Suppressor macrophage treated with lipopolysaccharide for 4 hours (primary cell): ENCODE measurements at regions not wholly inside any gene's neighbourhood (a gene's known extent, or its start where the extent isn't known, plus 50 kb on each side); places are given as distances from the start of the nearest gene placed in this dataset.

Experiments used
- DNase-seq: peaks from one replicate; pipeline ENCODE4 v3.0.0-alpha.2; 2020

GRCh38 chr4:175129797-175130196 is 211.6 kb downstream of the ADAM29 start:
- DNase-seq = no peak

DNA sequence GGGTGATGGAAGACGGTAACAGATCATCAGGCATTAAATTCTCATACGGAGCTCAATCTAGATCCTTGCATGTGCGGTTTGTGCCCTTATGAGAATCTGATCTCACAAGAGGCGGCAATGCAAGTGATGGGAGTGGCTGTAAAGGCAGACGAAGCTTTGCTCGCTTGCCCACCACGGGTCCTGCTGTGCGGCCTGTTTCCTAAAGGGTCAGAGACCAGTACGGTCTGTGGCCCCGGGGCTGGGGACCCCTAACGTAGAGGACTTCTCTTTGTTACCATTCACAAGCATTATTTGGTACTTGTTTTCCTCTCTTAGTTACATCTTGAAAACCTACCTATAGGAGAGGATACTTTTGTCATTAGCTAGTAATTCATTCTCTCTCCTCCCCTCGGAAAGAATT is 221.0 kb downstream of the ADAM29 start:
- DNase-seq = no peak

DNA sequence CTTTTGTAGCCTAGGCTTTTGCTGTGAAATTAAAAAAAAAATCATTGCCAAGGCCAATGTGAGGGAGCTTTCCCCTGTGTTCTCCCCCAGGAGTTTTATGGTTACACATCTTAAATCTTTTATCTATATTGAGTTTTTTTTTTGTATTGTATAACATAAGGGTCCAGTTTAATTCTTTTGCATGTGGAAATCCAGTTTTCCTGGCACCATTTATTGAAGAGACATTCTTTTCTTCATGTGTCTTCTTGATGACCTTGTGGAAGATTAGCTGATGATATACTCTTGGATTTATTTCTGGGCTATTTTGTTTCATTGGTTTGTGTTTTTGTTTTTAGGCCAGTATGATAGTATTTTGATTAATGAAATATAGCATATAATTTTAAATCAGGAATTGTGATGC is 225.0 kb downstream of the ADAM29 start:
- DNase-seq = no peak

DNA sequence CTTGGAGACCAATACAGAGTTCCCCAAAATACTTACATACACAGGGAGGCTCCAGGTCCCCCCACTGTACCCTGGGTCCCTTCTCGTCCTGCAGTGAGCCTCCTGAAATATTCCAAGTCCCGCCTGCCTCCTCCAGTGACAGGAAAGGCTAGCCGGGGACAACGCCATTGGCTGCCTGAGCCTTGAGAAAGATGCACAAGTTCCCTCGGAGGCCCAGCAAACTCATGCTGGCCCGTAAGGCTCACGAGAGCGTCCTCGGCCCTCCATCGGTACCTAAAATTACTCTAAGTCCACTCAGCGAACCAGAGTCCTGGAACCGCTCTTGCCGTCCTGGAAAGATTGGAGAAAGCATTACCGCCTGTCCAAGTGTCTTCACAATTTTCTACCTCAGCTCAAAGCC is 228.6 kb downstream of the ADAM29 start:
- no peak for DNase-seq

DNA sequence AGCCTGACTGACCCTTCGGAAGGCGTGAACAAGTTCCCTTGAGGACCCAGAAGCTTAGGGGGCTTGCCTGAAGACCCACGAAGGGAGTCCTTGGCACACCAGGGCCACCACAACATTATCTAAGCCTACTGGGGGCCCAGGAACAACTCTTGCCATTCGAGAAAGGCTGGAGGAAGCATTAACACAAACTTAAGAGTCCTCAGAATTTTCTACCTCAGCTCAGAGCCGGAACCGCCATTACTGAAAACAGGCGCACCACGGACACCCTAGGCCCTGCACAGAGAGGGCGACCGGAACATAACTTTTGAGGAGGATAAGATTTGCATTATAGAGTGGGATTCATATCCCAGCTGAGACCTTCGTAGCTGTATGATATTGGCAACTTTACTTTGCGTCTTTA is 229.1 kb downstream of the ADAM29 start:
- DNase-seq = no peak

DNA sequence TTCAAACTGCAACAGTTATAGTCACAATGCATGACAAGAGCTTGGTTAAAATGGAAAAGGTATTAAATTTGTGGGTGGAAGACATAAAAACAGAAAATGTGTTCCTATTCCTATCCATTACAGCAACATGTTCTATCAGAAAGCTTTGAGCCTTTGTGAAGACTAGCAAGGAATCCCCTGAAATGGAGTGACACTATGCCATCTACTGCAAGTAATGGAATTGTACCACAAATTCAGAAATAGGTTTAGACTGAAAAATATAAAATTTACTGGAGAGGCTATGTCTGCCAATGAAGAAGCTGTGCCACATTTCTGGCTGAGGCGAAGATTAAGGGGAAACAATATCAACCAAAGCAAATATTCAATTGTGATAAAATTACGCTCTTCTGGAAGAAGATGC is 247.9 kb downstream of the ADAM29 start:
- DNase-seq = no peak

- DNase-seq = no peak
Observed at GRCh38 chr4:175176710-175177109, 258.6 kb downstream of the ADAM29 start.

DNA sequence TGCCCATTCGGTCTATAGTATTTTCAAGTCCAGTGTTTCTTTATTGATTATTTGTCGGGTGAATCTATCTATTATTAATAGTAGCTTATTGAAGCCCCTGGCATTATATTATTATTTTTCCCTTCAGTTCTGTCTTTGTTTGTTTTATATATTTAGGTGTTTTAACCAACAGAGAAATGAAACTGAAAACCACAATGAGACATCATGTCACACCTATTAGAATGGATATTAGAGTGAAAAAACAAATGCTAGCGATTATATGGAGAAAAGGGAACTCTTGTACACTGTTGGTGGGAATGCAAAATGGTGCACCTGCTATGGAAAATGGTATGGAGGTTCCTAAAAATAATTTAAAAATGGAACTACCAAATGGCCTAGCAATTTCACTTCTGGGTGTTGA is 272.5 kb downstream of the ADAM29 start:
- DNase-seq = no peak

DNA sequence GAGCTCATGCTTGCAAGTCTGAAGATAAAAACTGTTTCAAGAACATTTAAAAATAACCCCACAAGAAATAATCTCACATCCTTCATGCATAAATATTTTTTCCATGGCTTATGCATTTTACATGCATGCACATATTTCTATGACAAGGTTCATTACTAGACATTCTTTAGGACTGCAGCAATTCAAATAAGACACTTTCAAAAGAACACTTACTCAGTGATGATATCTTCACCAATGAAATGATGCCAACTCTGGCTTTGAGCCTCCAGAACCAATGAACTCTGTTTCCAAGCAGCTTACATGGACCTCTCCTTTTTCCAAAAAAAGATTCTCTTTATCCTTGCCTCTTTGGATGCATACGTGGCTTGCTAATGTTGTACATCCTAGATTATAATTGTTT is 279.9 kb downstream of the ADAM29 start:
- no peak for DNase-seq

DNA sequence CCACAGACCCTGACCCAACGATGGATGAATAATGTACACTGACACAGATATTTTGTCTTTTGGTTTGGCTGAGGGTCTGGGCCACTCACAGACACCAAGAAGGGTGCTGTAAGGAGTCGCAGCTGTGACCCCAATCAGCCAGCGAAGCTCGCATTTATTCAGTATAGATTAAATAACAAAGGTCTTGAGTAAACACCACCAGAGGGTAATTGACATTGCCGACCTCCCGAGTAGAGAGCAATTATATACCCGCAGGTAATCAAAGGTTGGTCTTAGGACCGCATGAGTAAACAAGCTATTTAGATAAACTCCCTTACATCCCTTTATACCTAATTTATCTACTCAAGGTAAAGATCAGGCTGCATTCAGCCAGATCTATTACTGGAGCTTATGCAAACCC is 297.1 kb downstream of the ADAM29 start:
- DNase-seq = no peak

- no peak for DNase-seq
Observed at GRCh38 chr4:175215657-175216056, 297.5 kb downstream of the ADAM29 start.

DNA sequence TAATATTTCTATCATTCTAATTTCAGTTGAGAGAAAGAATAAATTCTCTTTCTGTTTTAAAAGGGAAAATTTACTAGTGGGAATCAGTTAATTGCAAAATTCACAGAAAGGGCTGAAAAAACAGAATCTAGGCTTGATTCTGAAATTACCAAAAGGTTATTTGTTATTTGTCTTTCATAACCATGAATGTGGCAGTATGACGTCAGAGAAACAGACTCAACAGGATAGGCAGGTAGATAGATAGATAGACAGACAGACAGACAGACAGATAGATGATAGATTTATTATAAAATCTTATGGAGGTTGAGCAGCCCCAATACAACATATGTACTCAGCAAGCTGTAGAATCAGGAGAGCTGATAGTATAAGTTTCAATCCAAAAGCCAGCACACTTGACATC is 311.0 kb downstream of the ADAM29 start:
- no peak for DNase-seq

GRCh38 chr4:175234162-175234561 is 316.0 kb downstream of the ADAM29 start:
- DNase-seq = no peak

- DNase-seq = no peak
Observed at GRCh38 chr4:175238827-175239517, 320.8 kb downstream of the ADAM29 start.

DNA sequence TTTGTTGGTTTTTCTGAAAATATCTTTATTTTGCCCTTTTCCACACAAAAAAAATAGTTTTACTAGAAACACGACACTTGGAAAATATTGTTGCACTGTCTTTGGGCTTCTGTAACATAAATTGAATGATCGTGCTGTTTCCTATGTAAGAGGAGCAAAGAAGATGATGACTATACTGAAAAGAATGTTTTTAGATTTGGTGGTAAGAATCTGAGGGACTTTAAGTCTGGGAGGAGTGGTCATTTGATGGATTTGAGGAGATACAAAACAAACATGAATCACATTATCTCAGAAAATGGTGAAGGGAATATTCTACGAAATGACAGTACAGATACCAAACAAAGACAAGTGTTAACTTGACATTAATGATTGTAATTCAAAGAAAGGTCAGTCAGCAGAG is 328.8 kb downstream of the ADAM29 start:
- no peak for DNase-seq

GRCh38 chr4:175252642-175253041 is 334.5 kb downstream of the ADAM29 start:
- no peak for DNase-seq

DNA sequence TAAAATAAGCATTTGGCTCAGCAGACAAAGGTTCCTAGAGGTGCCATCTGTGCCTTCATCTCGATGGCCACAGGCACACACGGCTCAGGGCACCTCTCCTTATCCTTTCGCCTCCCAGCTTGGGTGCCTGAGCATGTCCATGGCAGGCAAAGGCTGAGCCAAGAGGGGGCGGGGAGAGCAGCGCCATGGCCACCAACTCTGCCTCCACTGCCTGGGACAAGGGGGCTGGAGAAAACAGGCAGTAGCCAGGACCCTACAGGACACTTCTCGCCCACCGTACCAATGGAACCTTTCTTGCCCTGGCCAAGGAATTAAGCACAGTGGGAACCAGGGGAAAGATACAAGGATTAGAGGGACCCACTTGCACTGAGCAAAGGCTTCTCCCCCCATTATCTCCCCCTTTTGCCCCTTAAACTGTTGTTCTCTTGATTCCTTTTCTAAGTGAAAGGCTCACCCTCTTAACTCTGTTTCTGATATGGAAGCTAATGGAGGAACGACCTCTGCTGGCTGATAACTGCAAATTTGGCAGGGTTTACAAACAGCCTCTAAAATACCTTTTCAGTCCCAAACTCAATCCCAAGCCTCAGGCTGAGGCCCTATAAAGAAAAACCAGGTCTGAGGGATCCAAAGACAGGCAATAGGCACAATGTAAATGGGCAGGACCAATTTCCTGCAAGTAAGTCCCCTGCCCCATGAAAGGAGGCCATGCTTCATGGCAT is 335.2 kb downstream of the ADAM29 start:
- DNase-seq = no peak

- DNase-seq = no peak
Observed at GRCh38 chr4:175263537-175263936, 345.4 kb downstream of the ADAM29 start.

DNA sequence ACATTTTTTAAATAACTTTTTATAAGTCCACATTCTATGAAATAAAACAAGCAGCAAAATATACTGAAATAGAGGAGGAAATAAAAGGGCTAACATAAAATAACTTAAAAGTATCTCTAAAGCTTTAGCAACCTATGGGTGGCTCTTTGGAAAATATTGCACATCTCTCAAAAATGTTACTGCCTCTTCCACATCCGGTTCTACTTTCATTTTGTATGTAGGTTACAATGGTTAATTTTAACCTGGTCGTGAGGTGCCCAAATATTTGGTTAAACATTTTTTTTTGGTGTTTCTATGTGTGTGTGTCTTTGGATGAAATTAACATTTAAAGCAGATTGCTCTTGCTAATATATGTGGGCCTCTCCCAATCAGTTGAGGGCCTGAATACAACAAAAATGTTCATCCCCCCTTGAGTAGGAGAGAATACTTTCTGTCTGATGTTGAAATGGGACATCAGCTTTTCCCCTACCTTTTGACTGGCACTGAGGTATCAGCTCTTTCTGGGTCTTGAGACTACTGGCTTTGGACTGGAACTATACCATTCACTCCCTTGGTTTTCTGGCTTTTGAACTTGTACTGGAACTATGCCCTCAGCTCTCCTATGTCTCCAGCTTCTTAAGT is 353.0 kb downstream of the ADAM29 start:
- DNase-seq = no peak

- DNase-seq = no peak
Observed at GRCh38 chr4:175273995-175274753, 356.0 kb downstream of the ADAM29 start.

DNA sequence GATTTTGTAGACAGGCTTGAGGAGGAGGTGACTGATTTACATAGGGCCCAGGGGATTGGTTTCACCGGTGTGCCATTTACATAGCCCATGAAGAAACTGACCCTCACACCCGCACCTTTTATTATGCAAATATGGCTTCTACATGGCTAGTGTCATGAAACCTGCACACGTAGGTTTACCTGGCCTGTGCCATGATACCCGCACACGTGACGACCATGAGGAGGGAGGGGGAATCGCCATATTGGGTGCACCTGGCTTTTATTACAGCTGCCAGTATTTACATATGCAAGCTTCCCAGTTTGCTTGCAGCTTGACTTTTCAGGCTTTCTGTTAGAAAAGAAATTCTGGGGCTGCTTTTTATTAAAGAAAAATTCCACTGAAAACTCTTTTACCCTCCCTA is 359.7 kb downstream of the ADAM29 start:
- no peak for DNase-seq

DNA sequence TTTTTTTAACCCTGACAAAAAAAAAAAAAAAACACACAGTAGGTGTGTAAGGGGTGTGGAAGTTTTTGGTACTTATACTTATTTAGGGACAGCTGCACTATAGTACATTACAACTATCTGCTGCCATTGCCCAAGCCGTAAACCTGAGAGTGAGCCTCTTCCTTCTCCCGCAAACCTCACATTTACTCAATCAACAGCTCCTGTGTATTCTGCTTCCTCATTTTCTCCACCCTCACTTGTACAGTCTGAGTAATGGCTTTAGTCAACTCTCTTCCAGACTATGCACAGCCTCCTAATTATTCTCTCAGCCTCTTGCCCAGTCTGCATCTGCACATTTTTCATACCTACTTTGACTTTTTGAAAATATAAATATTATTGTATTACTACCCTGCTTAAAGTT is 362.0 kb downstream of the ADAM29 start:
- no peak for DNase-seq

DNA sequence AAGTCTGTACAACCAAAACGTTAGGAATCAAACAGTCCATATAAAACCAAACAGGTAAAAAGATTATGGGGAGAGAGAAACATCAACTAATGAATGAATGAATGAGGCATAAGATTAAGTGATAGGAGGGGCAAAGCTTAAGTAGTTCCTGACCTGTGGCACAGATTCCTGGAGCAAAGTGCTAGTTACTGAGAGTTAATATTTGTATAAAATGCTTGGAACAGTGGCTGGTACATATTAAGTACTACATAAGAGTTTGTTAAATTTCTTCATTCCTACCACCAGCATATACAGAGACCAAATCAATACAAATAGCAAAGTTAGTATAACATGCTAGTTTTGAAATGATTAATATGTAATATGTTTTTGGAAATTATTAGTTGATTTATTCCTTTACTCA is 363.7 kb downstream of the ADAM29 start:
- DNase-seq = no peak

GRCh38 chr4:175282407-175282806 is 364.2 kb downstream of the ADAM29 start:
- DNase-seq = no peak
